GM12878 (cell line): ENCODE measurements at regions not wholly inside any gene's neighbourhood (a gene's known extent, or its start where the extent isn't known, plus 50 kb on each side); places are given as distances from the start of the nearest gene placed in this dataset.

Experiments used
- ATAC-seq: fragments of 200-7000 bp; cut with Tn5 transposase; 3 replicates; pipeline ENCODE4 v1.9.1; 2020; ENCODE audit warnings: mild to moderate bottlenecking, moderate library complexity
- BruUV-seq: library from RNA; stranded (reverse); fragments of 400-500 nt; replicated peaks from 2 replicates; lab custom pipeline; 2021; lab: Mats Ljungman, UMichigan
- CTCF ChIA-PET: fragments of 300-600 bp; sonication (Branson Sonifier 250); formaldehyde crosslinking; extraction: SDS; loops from one replicate; lab custom pipeline; 2021; ENCODE audit warnings: inconsistent platforms; lab: Yijun Ruan, JAX
- POLR2A ChIA-PET: fragments of 350-600 bp; formaldehyde crosslinking; extraction: SDS; loops from one replicate; lab custom pipeline; 2021; ENCODE audit warnings: inconsistent platforms; lab: Charles Lee
- RAD21 ChIA-PET: fragments of 300-600 bp; sonication (Branson Sonifier 250); formaldehyde crosslinking; loops from one replicate; lab custom pipeline; 2023; ENCODE audit warnings: antibody characterized with exemption; ENCODE audit not compliant: unreplicated experiment; lab: Charles Lee
- SMC1A ChIA-PET: fragments of 300-600 bp; sonication (Branson Sonifier 250); formaldehyde crosslinking; loops from one replicate; lab custom pipeline; 2023; ENCODE audit not compliant: unreplicated experiment, uncharacterized antibody; lab: Charles Lee
- DNase-seq: peaks from one replicate; pipeline ENCODE4 v3.0.0-alpha.2; 2011; ENCODE audit warnings: low read depth, low spot score
- FAIRE-seq: peaks from 3 replicates; lab custom pipeline; 2011; peaks lifted over from hg19 to GRCh38; lab: Jason Lieb, UNC
- H2AFZ ChIP-seq: 2 replicates; pipeline ENCODE4 v1.6.0; 2011; ENCODE audit warnings: low read depth, low read length, control low read depth; ENCODE audit not compliant: control insufficient read depth
- H3K27ac ChIP-seq: 2 replicates; pipeline ENCODE4 v1.5.1; 2011; ENCODE audit warnings: control low read depth; ENCODE audit not compliant: control insufficient read depth, insufficient read depth
- H3K27me3 ChIP-seq, 2 experiments: replicated peaks in 1 of 2; 2 replicates each; pipeline versions ENCODE4 v1.6.0 to v1.6.1; 2011; ENCODE audit warnings: low read length in 1 of 2; ENCODE audit not compliant: control insufficient read depth in 2 of 2, insufficient read depth in 2 of 2
- H3K36me3 ChIP-seq, 2 experiments: 2 replicates each; pipeline ENCODE4 v1.5.1; 2011; ENCODE audit warnings: low read length in 1 of 2; ENCODE audit not compliant: control insufficient read depth in 2 of 2, insufficient read depth in 2 of 2
- H3K4me1 ChIP-seq: 2 replicates; pipeline ENCODE4 v1.6.1; 2011; ENCODE audit warnings: mild to moderate bottlenecking, low read length, moderate library complexity, mixed read lengths; ENCODE audit not compliant: control insufficient read depth, insufficient read depth
- H3K4me2 ChIP-seq: 2 replicates; pipeline ENCODE4 v1.6.0; 2011; ENCODE audit warnings: control low read depth; ENCODE audit not compliant: control insufficient read depth, insufficient read depth
- H3K4me3 ChIP-seq: fragments of 200-600 bp; sonication (generic); 2 replicates; pipeline ENCODE4 v1.5.1; 2016
- H3K79me2 ChIP-seq: 2 replicates; pipeline ENCODE4 v1.6.0; 2011; ENCODE audit warnings: low read length; ENCODE audit not compliant: control insufficient read depth, insufficient read depth
- H3K9ac ChIP-seq: 2 replicates; pipeline ENCODE4 v1.8.0; 2011; ENCODE audit warnings: low read length, control low read depth, mixed read lengths; ENCODE audit not compliant: control insufficient read depth, insufficient read depth
- H3K9me3 ChIP-seq: replicated peaks from 3 replicates; pipeline ENCODE4 v1.5.1; 2011; ENCODE audit warnings: mild to moderate bottlenecking, low read length; ENCODE audit not compliant: control insufficient read depth, insufficient read depth
- H4K20me1 ChIP-seq: 2 replicates; pipeline ENCODE4 v1.6.0; 2011; ENCODE audit not compliant: control insufficient read depth, insufficient read depth
- BCL3 ChIP-seq: IDR thresholded peaks from 2 replicates; pipeline ENCODE4 v1.6.1; 2011; ENCODE audit warnings: borderline replicate concordance, low read depth, mild to moderate bottlenecking, moderate library complexity, low read length; ENCODE audit not compliant: insufficient read depth, poor library complexity, severe bottlenecking
- BHLHE40 ChIP-seq, 2 experiments: fragments of 450-650 bp in 1 of 2; IDR thresholded peaks; 2 replicates each; pipeline ENCODE4 v1.6.1; 2011 to 2017; ENCODE audit warnings: low read depth in 2 of 2, borderline replicate concordance in 1 of 2, improper control_type of control experiment in 1 of 2, low read length in 1 of 2, mild to moderate bottlenecking in 1 of 2
- CHD2 ChIP-seq: IDR thresholded peaks from 2 replicates; pipeline ENCODE4 v1.6.1; 2011; ENCODE audit warnings: low read depth, low read length, improper control_type of control experiment, borderline replicate concordance
- E2F8 ChIP-seq: fragments of 450-650 bp; IDR thresholded peaks from 2 replicates; pipeline ENCODE4 v1.6.1; 2018; ENCODE audit warnings: mild to moderate bottlenecking, low read depth, moderate library complexity; ENCODE audit not compliant: partially characterized antibody
- JUNB ChIP-seq: IDR thresholded peaks from 2 replicates; pipeline ENCODE4 v1.6.1; 2016; ENCODE audit warnings: antibody characterized with exemption, mild to moderate bottlenecking
- KDM1A ChIP-seq: fragments of 200-600 bp; sonication (generic); IDR thresholded peaks from 2 replicates; pipeline ENCODE4 v1.6.1; 2016; ENCODE audit warnings: borderline replicate concordance
- MAX ChIP-seq: IDR thresholded peaks from 2 replicates; pipeline ENCODE4 v1.6.1; 2012; ENCODE audit warnings: low read depth, low read length, improper control_type of control experiment
- RB1 ChIP-seq: fragments of 450-650 bp; formaldehyde crosslinking; IDR thresholded peaks from 2 replicates; pipeline ENCODE4 v1.6.1; 2017; ENCODE audit warnings: mild to moderate bottlenecking, borderline replicate concordance
- WGBS: methylation state at CpG from one replicate; pipeline ENCODE4 v1.1.6; 2016; ENCODE audit warnings: low lambda C conversion rate; ENCODE audit not compliant: insufficient replicate concordance, insufficient coverage; ENCODE audit errors: missing lambda C conversion rate; 5-methylcytosine and 5-hydroxymethylcytosine counted together
- in situ Hi-C: fragments of 300-500 bp; cut with MboI; formaldehyde crosslinking; loops from 9 replicates; pipeline ENCODE4 v1.14.3; 2018; ENCODE audit warnings: mixed read lengths
- intact Hi-C: fragments of 100-400 bp; cut with micrococcal nuclease; formaldehyde crosslinking; loops from one replicate; pipeline ENCODE4 v1.14.2; 2022; ENCODE audit not compliant: unreplicated experiment

- ChIA-PET SMC1A (no interaction called here), RAD21 (no interaction called here), CTCF (no interaction called here), POLR2A (no interaction called here)
- Histone ChIP-seq H3K27ac (no peak overlapping the region), H4K20me1 (no peaks in the 10 kb centered on the region), H3K4me1 (no peaks in the 10 kb centered on the region), H3K9me3 (no peaks in the 10 kb centered on the region), H3K36me3 (no peaks in the 10 kb centered on the region), H2AFZ (no peak overlapping the region), H3K4me3 (no peak overlapping the region), H3K27me3 (no peaks in the 10 kb centered on the region), H3K9ac (no peak overlapping the region), H3K79me2 (no peaks in the 10 kb centered on the region), H3K4me2 (no peak overlapping the region)
- 8% methylated on average over 7 of the region's 7 CpGs for WGBS
- ATAC-seq (peak; percentile 38; the same call in 2 of the 3 replicates), FAIRE-seq (no peak), DNase-seq (no peak)
- BruUV-seq = no TSS peak
- intact Hi-C loops (no loop called here), in situ Hi-C loops (no loop called here)
- TF ChIP-seq BHLHE40 (IDR thresholded peaks at IDR 0.05; ENCODE audit: borderline replicate concordance in 1 of 2, low read depth in 2 of 2, low read length in 1 of 2) (no peak), JUNB (peak; percentile 24; the same call in 1 of the 2 replicates), RB1 (no peak), BCL3 (peak; percentile 24)
Observed at GRCh38 chr14:44316647-44317440, 190.2 kb downstream of the FSCB start.

GRCh38 chr14:44309331-44309730, 197.8 kb downstream of the FSCB start:
- Histone ChIP-seq H3K36me3 (no peaks in the 10 kb centered on the region), H3K27me3 (no peaks in the 10 kb centered on the region), H3K9me3 (no peaks in the 10 kb centered on the region), H4K20me1 (no peaks in the 10 kb centered on the region), H3K27ac (no peak overlapping the region), H3K4me3 (no peak overlapping the region), H3K4me2 (no peak overlapping the region), H3K9ac (no peak overlapping the region), H3K4me1 (no peaks in the 10 kb centered on the region), H3K79me2 (no peaks in the 10 kb centered on the region), H2AFZ (no peak overlapping the region)
- DNase-seq (no peak), ATAC-seq (no peak), FAIRE-seq (no peak)
- ChIA-PET POLR2A (no interaction called here), CTCF (no interaction called here), SMC1A (no interaction called here), RAD21 (no interaction called here)
- intact Hi-C loops (no loop called here), in situ Hi-C loops (no loop called here)
- WGBS = 71% methylated on average over 1 of the region's 1 CpG
- no TSS peak for BruUV-seq
- TF ChIP-seq BCL3 (no peak), MAX (no peak), CHD2 (no peak), KDM1A (no peak), E2F8 (no peak)
